ENCODE measurements at regions not wholly inside any gene's neighbourhood (a gene's known extent, or its start where the extent isn't known, plus 50 kb on each side); places are given as distances from the start of the nearest gene placed in this dataset.

DNA sequence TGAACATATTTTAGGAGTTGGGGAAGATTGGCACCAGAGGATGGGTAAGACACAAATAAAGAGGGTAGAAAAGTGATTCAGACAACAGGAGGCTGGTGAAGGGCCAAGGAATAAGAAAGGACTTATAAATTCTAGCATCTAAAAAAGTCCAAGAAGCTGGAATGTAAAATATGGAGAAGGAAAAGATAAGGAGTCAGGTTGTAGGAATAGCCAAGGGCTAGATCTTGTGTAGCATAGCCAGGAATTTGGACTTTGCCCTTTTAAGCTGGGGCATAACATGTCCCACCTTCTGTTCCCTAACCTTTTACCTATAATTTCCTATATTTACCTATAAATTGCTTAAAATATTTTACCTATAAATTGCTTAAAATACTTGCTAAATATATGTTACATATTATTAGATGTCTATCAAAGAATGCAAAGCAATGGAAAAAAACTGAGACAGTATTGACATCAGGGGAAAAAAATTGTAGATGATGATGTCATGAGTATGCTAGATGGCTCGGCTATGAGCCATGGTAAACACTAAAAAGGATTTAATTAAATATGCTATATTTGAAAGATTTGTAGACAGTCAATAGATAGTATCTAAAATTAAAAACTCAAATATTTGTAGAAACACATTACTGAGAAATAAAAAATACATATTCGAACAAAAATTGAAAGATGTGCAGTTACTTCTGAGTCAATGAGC, 99.7 kb upstream of the PLEKHG7 start:
- TF ChIP-seq, protein P1, sequence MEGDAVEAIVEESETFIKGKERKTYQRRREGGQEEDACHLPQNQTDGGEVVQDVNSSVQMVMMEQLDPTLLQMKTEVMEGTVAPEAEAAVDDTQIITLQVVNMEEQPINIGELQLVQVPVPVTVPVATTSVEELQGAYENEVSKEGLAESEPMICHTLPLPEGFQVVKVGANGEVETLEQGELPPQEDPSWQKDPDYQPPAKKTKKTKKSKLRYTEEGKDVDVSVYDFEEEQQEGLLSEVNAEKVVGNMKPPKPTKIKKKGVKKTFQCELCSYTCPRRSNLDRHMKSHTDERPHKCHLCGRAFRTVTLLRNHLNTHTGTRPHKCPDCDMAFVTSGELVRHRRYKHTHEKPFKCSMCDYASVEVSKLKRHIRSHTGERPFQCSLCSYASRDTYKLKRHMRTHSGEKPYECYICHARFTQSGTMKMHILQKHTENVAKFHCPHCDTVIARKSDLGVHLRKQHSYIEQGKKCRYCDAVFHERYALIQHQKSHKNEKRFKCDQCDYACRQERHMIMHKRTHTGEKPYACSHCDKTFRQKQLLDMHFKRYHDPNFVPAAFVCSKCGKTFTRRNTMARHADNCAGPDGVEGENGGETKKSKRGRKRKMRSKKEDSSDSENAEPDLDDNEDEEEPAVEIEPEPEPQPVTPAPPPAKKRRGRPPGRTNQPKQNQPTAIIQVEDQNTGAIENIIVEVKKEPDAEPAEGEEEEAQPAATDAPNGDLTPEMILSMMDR (IDR thresholded peaks at IDR 0.05): no peak
- TF ChIP-seq NFIC (IDR thresholded peaks at IDR 0.05; ENCODE audit: borderline replicate concordance): no peak
- TF ChIP-seq, protein P2, sequence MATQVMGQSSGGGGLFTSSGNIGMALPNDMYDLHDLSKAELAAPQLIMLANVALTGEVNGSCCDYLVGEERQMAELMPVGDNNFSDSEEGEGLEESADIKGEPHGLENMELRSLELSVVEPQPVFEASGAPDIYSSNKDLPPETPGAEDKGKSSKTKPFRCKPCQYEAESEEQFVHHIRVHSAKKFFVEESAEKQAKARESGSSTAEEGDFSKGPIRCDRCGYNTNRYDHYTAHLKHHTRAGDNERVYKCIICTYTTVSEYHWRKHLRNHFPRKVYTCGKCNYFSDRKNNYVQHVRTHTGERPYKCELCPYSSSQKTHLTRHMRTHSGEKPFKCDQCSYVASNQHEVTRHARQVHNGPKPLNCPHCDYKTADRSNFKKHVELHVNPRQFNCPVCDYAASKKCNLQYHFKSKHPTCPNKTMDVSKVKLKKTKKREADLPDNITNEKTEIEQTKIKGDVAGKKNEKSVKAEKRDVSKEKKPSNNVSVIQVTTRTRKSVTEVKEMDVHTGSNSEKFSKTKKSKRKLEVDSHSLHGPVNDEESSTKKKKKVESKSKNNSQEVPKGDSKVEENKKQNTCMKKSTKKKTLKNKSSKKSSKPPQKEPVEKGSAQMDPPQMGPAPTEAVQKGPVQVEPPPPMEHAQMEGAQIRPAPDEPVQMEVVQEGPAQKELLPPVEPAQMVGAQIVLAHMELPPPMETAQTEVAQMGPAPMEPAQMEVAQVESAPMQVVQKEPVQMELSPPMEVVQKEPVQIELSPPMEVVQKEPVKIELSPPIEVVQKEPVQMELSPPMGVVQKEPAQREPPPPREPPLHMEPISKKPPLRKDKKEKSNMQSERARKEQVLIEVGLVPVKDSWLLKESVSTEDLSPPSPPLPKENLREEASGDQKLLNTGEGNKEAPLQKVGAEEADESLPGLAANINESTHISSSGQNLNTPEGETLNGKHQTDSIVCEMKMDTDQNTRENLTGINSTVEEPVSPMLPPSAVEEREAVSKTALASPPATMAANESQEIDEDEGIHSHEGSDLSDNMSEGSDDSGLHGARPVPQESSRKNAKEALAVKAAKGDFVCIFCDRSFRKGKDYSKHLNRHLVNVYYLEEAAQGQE (IDR thresholded peaks at IDR 0.05; ENCODE audit: low read depth, low read length): no peak
- TF ChIP-seq EZH2phosphoT487 (IDR thresholded peaks at IDR 0.05; ENCODE audit: borderline replicate concordance, low read depth): no peak
- no peak for TF ChIP-seq SMC3 (IDR thresholded peaks at IDR 0.05; ENCODE audit: low read depth, low read length)
- TF ChIP-seq FOSL2 (IDR thresholded peaks at IDR 0.05; ENCODE audit: borderline replicate concordance, low read depth): no peak
